Renal cortical epithelial cell (primary cell): ENCODE measurements at regions not wholly inside any gene's neighbourhood (a gene's known extent, or its start where the extent isn't known, plus 50 kb on each side); places are given as distances from the start of the nearest gene placed in this dataset.
"Not testable (repeated sequence)": the region's sequence is repeated elsewhere in the genome, so short reads cannot be mapped to it uniquely, and the experiment has no call there.

Experiments used
- DNase-seq: peaks from one replicate; pipeline ENCODE4 v3.0.0-alpha.2; 2011; ENCODE audit warnings: low read depth

DNA sequence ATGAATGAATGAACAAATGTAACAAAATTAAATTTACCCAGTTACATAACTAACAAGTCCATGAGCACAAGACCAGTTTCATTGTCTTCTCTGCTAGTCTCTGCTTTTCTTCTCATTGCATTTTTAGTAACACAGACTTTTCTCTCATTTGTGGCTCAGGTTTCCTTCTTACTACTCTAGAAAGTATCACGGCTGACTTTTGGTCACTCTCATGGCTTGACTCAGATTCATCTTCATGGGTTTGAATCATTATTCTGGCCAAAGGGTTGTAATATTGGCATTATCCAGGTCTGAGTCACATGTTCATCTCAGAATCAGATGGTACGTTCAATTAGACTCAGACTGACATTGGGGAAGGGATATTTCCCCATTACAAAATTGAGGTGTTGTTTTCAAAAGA, 121.5 kb upstream of the SATB1 start:
- DNase-seq = no peak

GRCh38 chr3:18544146-18544545, 119.0 kb upstream of the SATB1 start:
- no peak for DNase-seq

DNA sequence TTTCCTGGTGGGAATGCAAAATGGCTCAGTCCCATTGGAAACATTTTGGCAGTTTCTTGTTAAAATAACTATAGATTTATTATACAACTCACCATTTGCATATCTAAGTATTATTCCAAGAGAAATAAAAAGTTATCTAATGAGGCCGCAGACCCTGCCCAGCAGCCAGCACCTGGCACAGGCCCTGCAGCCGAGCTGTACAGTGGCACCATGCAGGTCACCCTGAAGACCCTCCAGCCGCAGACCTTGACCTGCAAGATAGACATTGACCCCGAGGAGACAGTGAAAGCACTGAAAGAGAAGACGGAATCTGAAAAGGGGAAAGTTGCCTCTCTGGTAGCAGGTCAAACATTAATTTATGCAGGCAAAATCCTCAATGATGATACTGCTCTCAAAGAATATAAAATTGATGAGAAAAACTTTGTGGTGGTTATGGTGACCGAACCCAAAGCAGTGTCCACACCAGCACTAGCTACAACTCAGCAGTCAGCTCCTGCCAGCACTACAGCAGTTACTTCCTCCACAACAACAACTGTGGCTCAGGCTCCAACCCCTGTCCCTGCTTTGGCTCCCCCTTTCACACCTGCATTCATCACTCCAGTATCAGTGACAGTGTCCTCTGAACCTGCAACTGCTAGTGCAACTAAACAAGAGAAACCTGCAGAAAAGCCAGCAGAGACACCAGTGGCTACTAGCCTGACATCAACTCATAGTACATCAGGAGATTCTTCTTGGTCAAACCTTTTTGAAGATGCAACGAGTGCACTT, 113.5 kb upstream of the SATB1 start:
- no peak for DNase-seq

DNA sequence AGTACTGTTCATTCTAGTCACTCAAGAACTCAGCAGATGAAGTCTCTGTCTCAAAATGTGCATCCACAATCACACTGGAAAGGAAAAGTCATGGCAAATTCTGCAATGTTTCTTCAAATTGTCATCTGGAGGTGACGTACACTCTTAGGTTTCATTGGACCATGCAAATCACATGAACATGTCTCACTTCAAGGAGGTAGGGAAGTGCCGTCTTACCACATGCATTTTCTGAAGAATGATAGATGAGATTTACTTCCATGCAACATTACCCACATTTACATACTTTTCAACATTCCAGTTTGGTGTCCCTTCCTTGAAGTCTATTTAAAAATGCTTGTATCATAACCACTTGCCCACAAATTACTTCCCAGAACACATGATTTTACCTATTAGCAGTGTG, 107.9 kb upstream of the SATB1 start:
- DNase-seq = no peak

DNA sequence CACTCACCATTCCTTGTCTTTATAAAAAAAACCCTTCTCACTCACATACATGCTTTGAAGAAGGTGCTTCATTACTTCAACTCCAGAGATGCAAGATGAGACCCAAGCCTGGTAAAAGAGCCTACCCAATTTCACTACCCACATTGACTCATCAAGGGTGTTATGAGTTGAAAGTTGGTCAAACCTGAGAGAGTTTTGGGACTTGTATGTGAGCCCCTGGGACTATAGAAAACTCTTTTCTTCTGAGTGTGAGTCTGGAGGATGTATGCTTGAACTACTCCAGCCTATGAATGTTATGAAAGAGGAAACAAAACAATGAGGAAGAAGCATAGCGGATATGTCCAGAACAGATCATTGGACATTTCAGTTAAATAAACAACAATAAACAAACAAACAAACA, 106.5 kb upstream of the SATB1 start:
- DNase-seq = no peak

DNA sequence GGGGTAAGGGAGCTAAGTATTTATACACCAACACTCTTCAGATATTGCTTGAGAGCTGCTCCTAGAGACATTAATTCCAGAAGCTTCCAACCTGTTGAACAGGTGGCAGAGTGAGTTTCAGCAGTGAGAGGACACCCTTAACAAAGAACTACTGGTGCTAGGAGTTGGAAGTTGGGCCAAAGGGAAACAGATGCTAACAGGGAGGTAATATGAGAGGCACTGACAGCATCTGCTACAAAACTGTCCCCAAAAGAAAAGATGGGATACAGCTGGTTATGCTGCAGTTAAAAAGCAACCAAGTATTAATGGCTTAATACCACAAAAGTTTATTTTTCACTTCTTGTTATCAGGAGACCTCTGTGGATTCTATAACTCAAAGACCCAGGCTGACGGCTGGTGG, 104.5 kb upstream of the SATB1 start:
- DNase-seq = no peak

GRCh38 chr3:18527691-18528090, 102.6 kb upstream of the SATB1 start:
- DNase-seq = no peak

- DNase-seq = no peak
These were observed 101.5 kb upstream of the SATB1 start for GRCh38 chr3:18526667-18527066.

DNA sequence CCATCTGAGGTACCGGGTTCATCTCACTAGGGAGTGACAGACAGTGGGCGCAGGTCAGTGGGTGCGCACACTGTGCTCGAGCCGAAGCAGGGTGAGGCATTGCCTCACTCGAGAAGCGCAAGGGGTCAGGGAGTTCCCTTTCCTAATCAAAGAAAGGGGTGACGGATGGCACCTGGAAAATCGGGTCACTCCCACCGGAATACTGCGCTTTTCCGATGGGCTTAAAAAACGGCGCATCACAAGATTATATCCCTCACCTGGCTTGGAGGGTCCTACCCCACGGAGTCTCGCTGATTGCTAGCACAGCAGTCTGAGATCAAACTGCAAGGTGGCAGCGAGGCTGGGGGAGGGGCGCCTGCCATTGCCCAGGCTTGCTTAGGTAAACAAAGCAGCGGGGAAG, 91.0 kb upstream of the SATB1 start:
- not testable (repeated sequence) for DNase-seq

GRCh38 chr3:18513091-18513490, 88.0 kb upstream of the SATB1 start:
- DNase-seq = no peak

GRCh38 chr3:18512007-18512406, 86.9 kb upstream of the SATB1 start:
- no peak for DNase-seq

DNA sequence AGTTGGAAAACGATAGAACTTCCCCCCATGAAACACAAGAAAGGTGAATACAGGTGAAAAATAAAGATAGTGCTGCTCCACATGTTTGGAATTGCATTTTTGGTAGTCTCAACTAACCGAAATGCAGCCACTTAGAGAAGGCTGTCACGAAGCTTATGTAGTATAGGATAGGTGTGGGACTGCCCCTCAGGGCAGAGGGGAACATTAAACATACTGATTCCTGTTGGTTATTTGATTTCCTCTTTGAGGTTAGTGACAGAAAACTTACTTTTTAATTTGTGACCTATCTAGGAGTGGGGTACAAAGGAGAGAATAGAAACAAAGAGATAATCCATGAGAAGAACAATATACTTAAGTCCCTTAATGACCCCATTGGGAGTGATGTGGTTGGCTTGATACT, 85.8 kb upstream of the SATB1 start:
- DNase-seq = no peak

DNA sequence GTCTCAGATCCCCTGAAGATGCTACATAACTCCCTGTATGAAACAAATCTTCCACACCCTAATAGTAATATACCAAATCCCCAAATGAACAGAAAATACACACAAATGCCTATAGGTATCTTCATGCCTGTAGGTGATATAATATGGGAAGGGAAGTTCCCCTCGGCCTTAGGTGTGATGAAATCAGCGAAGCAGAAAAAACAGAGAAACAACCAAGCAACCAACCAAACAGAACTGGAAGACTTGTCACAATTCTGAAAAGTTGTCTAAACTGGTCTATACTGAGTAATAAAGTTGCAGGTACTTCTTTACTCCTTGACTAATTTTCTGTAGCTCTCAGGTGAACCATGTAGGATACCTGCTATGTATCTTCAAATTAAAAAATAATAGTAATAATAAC, 82.2 kb upstream of the SATB1 start:
- DNase-seq = no peak

DNA sequence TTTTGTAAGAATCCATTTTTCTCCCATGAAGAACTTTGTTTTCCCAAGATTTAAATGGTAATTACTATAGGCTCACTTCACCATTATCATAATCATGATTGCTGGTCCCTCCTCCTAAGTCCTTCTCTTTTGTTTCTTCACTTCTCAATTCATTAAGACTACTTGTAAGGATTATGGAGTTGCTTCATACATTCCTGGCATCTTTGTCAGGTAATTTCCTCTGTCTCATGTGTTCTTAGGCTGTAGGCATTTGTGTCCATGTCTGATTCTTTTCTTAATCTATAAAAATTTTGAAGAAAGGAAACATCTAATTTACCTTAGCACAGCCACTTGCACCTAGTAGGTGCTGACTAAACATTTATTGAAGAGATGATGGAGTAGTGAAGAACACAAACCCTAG, 79.9 kb upstream of the SATB1 start:
- DNase-seq = no peak

- DNase-seq = peak; percentile 41
These were observed 76.7 kb upstream of the SATB1 start for GRCh38 chr3:18501679-18502343.

GRCh38 chr3:18500322-18500721, 75.2 kb upstream of the SATB1 start:
- DNase-seq = no peak

DNA sequence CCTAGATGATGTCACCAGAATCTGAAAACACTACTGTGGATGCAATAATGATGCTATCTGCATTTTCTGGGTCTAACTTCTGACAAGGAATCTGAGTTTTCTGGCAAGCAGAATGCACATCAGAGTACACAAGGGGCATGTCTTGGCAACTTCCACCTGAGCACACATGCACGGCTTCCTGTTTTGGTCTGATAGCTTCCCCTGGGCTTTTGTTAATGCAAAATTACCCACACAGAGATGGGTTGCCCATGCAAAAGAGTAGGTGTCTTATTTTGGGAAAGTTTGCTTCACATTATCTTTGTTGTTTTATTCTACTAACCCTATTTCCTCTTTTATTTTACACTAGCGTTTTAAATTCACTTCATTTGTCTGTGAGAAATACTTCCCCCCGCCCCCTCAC, 74.2 kb upstream of the SATB1 start:
- no peak for DNase-seq

- no peak for DNase-seq
These were observed 69.1 kb upstream of the SATB1 start for GRCh38 chr3:18494251-18494650.

- DNase-seq = no peak
These were observed 64.8 kb upstream of the SATB1 start for GRCh38 chr3:18489939-18490338.

DNA sequence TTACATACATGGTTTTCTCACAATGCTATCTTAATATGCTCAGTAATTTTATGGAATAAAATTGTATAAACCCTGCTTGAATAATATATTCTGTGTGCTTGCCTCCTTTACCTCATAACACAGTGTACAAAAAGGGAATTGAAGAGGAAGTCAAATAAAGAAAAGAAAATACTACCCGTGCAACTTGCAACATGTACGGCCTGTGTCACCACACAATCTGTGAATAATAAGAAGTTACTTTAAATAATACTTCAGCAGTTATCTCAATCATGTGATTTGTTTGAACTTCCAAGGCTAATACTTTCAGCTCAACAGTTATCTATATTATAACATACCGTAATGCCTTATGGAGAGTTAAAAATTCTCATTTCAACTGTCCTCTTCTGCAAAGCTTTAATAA, 58.1 kb upstream of the SATB1 start:
- DNase-seq = no peak

- DNase-seq = no peak
These were observed 56.9 kb upstream of the SATB1 start for GRCh38 chr3:18481946-18482548.

- DNase-seq = no peak
These were observed 52.5 kb upstream of the SATB1 start for GRCh38 chr3:18477620-18478019.
